AG09309 (cell line): ENCODE measurements at regions not wholly inside any gene's neighbourhood (a gene's known extent, or its start where the extent isn't known, plus 50 kb on each side); places are given as distances from the start of the nearest gene placed in this dataset.
A peak's percentile ranks its signal among the peaks of the same experiment; 100 is the strongest.

Source experiments
- DNase-seq: peaks from one replicate; pipeline ENCODE4 v3.0.0-alpha.2; 2010; ENCODE audit warnings: low read depth
- H3K4me3 ChIP-seq: 2 replicates; pipeline ENCODE4 v1.5.1; 2011; ENCODE audit warnings: mild to moderate bottlenecking, low read depth, low read length, moderate library complexity; ENCODE audit not compliant: control insufficient read depth
- CTCF ChIP-seq: IDR thresholded peaks from 2 replicates; pipeline ENCODE4 v1.5.1; 2011; ENCODE audit warnings: mild to moderate bottlenecking, low read depth, low read length, inconsistent platforms; ENCODE audit not compliant: insufficient read depth, control insufficient read depth; ENCODE audit errors: missing control alignments

GRCh38 chr2:122514451-122514996, 759.1 kb downstream of the TSN start:
- DNase-seq = no peak
- no peak for TF ChIP-seq CTCF
- H3K4me3 ChIP-seq = no peak overlapping the region

- H3K4me3 ChIP-seq = no peak overlapping the region
- TF ChIP-seq CTCF = no peak
- DNase-seq = no peak
Measured at GRCh38 chr2:122515731-122516290, 760.4 kb downstream of the TSN start.

- no peak overlapping the region for H3K4me3 ChIP-seq
- no peak for DNase-seq
- TF ChIP-seq CTCF = no peak
Measured at GRCh38 chr2:122516775-122517174, 761.3 kb downstream of the TSN start.

- H3K4me3 ChIP-seq = no peak overlapping the region
- DNase-seq = no peak
- peak; percentile 9 for TF ChIP-seq CTCF
Measured at GRCh38 chr2:122519366-122519765, 763.9 kb downstream of the TSN start.

GRCh38 chr2:122519821-122520611, 764.6 kb downstream of the TSN start:
- H3K4me3 ChIP-seq = no peak overlapping the region
- no peak for TF ChIP-seq CTCF
- no peak for DNase-seq

- DNase-seq = no peak
- TF ChIP-seq CTCF = no peak
Measured at GRCh38 chr2:122523143-122523542, 767.7 kb downstream of the TSN start.

More at GRCh38 chr2:122523143-122523542, 767.7 kb downstream of the TSN start:
- no peak overlapping the region for H3K4me3 ChIP-seq
